AG20443 (cell line): ENCODE measurements at regions not wholly inside any gene's neighbourhood (a gene's known extent, or its start where the extent isn't known, plus 50 kb on each side); places are given as distances from the start of the nearest gene placed in this dataset.
"Not testable (repeated sequence)": the region's sequence is repeated elsewhere in the genome, so short reads cannot be mapped to it uniquely, and the experiment has no call there.

Experiments
- DNase-seq: peaks from one replicate; pipeline ENCODE4 v3.0.0; 2012; ENCODE audit warnings: low spot score, mixed read lengths

DNA sequence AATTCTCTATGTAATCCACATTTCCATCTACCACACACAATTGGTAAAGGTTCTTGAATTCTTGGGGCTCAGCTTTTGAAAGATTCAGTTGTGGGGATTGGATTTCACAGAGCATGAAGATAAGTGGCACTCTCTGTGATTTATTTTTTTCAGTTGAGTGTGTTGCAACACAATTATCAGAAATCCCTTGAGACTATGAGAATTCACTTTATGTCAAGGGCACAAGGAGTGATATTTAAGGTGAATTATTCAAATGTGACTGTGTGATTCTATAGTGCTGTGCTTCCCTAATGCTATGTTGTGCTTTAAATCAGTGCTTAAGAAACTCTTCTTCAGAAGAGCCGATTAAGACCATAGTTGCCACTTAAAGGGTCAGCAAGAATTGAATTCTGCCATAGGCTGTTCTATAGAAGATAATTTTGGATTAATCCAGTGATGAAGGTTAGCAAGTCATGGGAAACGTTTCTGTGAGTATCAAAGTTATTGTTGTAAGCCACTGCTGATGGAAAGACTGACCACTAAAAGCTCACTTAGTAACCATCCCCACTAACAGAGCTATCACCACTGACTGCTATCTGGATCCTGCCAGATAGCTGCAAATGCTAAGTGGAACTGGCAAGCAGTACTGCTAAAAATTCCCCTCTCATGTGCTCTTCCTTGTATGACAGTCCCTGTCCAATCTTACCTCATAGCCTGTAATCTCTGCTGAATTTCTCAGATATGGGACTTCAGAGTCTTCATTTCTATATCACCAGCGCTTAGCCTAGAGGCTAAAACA lies 134.0 kb upstream of the SEMA3D start:
- no peak for DNase-seq

- no peak for DNase-seq
Measured at GRCh38 chr7:85316489-85316888, 129.6 kb upstream of the SEMA3D start.

DNA sequence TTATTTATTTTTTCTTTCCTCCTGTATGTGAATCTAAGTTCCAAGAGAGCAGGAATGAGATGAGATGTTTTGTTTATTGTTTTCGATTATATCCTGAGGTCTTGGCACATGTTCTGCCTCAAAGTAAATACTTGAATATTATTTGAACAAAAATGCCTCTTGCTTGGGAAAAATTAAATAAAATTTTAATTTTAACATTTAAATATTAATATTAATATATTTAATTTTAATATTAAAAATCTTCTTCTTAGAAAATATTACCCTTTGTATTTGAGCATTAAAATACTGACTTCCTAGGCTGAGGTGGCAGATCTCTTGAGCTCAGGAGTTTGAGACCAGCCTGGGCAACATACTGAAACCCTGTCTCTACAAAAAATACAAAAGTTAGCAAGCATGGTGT lies 123.4 kb upstream of the SEMA3D start:
- no peak for DNase-seq

DNA sequence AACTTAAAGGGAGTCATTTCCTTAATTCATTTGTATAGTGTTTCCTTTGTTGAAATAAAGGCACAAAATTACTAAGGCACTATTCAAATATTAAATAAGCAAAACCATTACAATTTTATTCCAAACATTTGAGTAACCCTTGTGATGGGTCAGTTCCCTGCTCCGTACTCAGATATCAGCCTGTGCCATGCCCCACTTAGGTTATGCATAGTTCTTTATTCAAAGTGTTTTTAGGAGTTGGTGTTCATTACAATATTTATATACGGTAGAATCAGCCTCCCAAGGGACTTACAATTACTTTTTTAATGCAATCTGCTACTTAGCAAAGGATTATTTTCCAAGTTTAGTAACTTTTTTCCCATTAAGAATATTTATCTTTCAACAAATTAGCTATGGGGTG lies 119.3 kb upstream of the SEMA3D start:
- no peak for DNase-seq

DNA sequence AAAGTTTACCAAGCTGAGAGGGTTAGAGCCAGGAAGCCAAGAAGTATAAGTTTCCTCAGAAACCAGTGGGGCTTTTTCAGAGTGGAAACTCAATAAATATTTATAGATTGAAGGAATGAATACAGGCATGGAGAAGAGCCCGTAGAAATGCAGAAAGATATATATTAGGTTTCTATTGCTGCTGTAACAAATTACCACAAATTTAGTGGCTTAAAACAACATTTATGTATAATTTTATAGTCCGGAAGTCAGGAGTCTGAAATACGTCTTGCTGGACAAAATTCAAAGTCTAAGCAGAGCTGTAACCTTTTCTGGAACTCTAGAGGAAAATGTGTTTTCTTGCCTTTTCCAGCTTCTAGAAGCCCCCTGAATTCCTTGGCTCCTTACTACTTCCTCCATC lies 107.3 kb upstream of the SEMA3D start:
- DNase-seq = no peak

GRCh38 chr7:85292908-85293576 lies 106.2 kb upstream of the SEMA3D start:
- DNase-seq = no peak

DNA sequence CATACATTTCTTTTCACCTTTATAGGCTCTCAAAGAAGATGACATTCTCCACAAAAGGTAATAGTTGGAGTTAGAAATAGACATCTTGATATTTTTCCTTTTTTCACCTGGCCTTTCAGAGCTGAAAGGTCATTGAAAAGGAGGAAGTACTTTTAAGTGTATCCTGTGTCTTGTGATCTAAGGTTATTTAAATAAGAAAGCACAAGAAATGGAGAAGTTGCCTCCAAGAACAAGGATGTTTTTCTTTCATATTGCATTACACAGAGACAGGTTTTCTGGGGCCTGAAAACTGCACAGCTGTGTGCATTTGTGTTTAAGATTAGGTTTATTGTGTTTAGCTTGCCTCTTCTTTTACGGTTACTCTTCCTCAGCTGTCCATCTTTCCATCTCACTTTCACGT lies 103.4 kb upstream of the SEMA3D start:
- DNase-seq = no peak

GRCh38 chr7:85289279-85289678 lies 102.4 kb upstream of the SEMA3D start:
- no peak for DNase-seq

GRCh38 chr7:85287106-85287825 lies 100.4 kb upstream of the SEMA3D start:
- peak; percentile 22 for DNase-seq

DNA sequence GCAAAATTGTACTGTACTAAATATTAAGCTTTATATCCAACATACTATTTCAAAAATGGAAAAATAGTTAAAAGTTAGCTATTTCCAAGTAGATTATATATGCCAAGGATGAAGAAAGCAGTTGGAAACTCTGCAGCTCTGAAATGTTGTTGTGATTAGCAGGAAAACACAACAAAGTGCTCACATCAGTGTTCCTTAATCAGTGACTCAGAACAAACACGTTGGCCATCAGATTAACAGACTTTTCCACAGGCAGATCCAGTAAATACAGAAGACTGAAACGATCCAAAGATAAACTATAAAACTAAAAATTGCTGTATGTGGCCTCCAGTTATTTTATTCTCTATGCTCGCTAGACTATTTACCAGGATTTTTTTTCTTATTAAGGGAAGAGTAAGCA lies 99.6 kb upstream of the SEMA3D start:
- DNase-seq = no peak

- DNase-seq = no peak
Measured at GRCh38 chr7:85285527-85285926, 98.7 kb upstream of the SEMA3D start.

DNA sequence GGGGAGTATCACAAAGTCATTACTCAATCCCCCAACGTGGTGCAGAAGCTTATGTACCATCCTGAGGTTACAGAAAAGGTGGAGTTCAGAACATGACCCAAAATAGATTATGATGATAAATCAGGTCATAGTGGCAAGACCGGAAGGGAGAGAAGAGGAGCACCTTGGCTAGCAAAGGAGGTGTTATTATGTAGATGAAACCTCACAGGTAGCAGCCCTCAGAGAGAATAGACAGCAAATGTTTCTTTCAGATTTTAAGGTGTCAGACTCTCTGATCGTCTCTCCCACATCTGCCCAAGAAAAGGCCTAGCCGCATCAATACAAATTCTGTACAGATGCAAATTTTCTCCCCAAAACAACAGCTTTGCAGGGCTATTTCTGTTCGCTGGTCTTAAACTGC lies 88.3 kb upstream of the SEMA3D start:
- no peak for DNase-seq

GRCh38 chr7:85274454-85274853 lies 87.6 kb upstream of the SEMA3D start:
- DNase-seq = no peak

GRCh38 chr7:85262891-85263290 lies 76.0 kb upstream of the SEMA3D start:
- no peak for DNase-seq

GRCh38 chr7:85261336-85261735 lies 74.5 kb upstream of the SEMA3D start:
- DNase-seq = no peak

- DNase-seq = not testable (repeated sequence)
Measured at GRCh38 chr7:85249787-85250186, 62.9 kb upstream of the SEMA3D start.

- DNase-seq = no peak
Measured at GRCh38 chr7:85239109-85239508, 52.3 kb upstream of the SEMA3D start.

DNA sequence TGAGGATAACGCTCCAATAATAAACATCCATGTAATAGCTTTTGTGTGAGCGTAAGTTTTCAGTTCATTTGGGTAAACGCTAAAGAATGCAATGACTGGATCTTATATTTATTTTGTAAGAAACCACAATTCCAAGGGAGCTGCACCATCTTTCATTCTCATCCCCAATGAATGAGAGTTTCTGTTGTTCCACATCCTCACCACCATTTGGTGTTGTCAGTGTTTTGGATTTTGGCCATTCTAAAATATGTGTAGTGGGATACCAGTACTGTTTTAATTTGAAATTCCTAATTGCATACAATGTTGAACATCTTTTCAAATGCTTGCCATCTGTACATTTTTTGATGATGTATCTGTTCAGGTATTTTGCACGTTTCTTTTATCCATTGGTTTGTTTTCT lies 50.9 kb upstream of the SEMA3D start:
- no peak for DNase-seq
